Esophagus muscularis mucosa (tissue), 3 donors: ENCODE measurements at regions not wholly inside any gene's neighbourhood (a gene's known extent, or its start where the extent isn't known, plus 50 kb on each side); places are given as distances from the start of the nearest gene placed in this dataset.

ENCODE experiments used
- EP300 ChIP-seq: sonication (generic); formaldehyde crosslinking; IDR thresholded peaks from one replicate; pipeline ENCODE4 v1.6.1; 2017; ENCODE audit warnings: antibody characterized with exemption
- TF ChIP-seq, protein P1 (sequence below), 3 experiments: fragments of 200-600 bp in 2 of 3; fragments of 450-650 bp in 1 of 3; sonication (generic) in 2 of 3; IDR thresholded peaks; one replicate each; pipeline ENCODE4 v1.5.1; 2017 to 2019; ENCODE audit warnings: antibody characterized with exemption in 3 of 3, mild to moderate bottlenecking in 2 of 3, moderate library complexity in 1 of 3

DNA sequence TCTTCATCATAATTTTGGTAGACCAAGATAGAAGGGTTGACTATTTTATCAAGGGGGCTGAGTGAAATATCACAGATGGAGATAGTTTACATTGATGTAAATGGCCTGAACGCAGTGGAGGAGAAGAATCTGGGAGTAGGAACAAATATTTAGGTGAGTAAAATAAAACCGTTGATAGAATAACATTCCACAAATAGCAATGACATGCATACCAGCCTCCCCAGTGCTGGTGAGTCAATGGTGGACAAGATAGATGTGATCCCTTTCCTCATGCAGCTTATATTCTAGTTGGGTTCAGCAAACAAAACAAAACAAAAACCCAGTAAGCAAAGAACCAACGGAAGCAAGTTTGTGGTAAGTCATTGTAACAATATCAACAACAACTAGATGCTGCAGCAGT is 385.2 kb downstream of the FAM170A start:
- TF ChIP-seq, protein P1, sequence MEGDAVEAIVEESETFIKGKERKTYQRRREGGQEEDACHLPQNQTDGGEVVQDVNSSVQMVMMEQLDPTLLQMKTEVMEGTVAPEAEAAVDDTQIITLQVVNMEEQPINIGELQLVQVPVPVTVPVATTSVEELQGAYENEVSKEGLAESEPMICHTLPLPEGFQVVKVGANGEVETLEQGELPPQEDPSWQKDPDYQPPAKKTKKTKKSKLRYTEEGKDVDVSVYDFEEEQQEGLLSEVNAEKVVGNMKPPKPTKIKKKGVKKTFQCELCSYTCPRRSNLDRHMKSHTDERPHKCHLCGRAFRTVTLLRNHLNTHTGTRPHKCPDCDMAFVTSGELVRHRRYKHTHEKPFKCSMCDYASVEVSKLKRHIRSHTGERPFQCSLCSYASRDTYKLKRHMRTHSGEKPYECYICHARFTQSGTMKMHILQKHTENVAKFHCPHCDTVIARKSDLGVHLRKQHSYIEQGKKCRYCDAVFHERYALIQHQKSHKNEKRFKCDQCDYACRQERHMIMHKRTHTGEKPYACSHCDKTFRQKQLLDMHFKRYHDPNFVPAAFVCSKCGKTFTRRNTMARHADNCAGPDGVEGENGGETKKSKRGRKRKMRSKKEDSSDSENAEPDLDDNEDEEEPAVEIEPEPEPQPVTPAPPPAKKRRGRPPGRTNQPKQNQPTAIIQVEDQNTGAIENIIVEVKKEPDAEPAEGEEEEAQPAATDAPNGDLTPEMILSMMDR (IDR thresholded peaks at IDR 0.05) = no peak
- TF ChIP-seq EP300 = no peak
